Stimulated activated CD4-positive, alpha-beta T cell treated with anti-CD3 and anti-CD28 coated beads, Interleukin-15, amount 100 ng/mL, for 1 hour (primary cell): ENCODE measurements at regions not wholly inside any gene's neighbourhood (a gene's known extent, or its start where the extent isn't known, plus 50 kb on each side); places are given as distances from the start of the nearest gene placed in this dataset.
"Not testable (repeated sequence)": the region's sequence is repeated elsewhere in the genome, so short reads cannot be mapped to it uniquely, and the experiment has no call there.

ENCODE experiments used
- DNase-seq, 2 donors: peaks; one replicate each; pipeline ENCODE4 v3.0.0-alpha.2; 2020; ENCODE audit warnings: low read depth in 1 of 2, low spot score in 1 of 2

GRCh38 chr2:7516484-7517063 is 599.4 kb downstream of the RNF144A start:
- DNase-seq, result no peak

- no peak for DNase-seq
These were observed 599.9 kb downstream of the RNF144A start for GRCh38 chr2:7517088-7517487.

GRCh38 chr2:7517851-7518250 is 600.6 kb downstream of the RNF144A start:
- DNase-seq, result no peak

GRCh38 chr2:7523481-7524120 is 606.4 kb downstream of the RNF144A start:
- no peak for DNase-seq

GRCh38 chr2:7524195-7524594 is 607.0 kb downstream of the RNF144A start:
- no peak for DNase-seq

GRCh38 chr2:7525746-7526145 is 608.5 kb downstream of the RNF144A start:
- DNase-seq, result no peak

- DNase-seq, result no peak
These were observed 610.0 kb downstream of the RNF144A start for GRCh38 chr2:7527165-7527722.

GRCh38 chr2:7530001-7530400 is 612.8 kb downstream of the RNF144A start:
- DNase-seq, result no peak

GRCh38 chr2:7539077-7539476 is 621.9 kb downstream of the RNF144A start:
- no peak for DNase-seq

GRCh38 chr2:7539760-7540159 is 622.5 kb downstream of the RNF144A start:
- DNase-seq, result no peak

- no peak for DNase-seq
These were observed 635.8 kb downstream of the RNF144A start for GRCh38 chr2:7552825-7553570.

GRCh38 chr2:7555260-7555659 is 638.0 kb downstream of the RNF144A start:
- no peak for DNase-seq

- DNase-seq, result no peak
These were observed 640.2 kb downstream of the RNF144A start for GRCh38 chr2:7557376-7557775.

GRCh38 chr2:7559791-7560190 is 642.6 kb downstream of the RNF144A start:
- no peak for DNase-seq

- DNase-seq, result no peak
These were observed 649.2 kb downstream of the RNF144A start for GRCh38 chr2:7566382-7566881.

GRCh38 chr2:7567116-7567515 is 649.9 kb downstream of the RNF144A start:
- not testable (repeated sequence) for DNase-seq

GRCh38 chr2:7567646-7568045 is 650.4 kb downstream of the RNF144A start:
- DNase-seq, result peak; percentile 16 to 33

- DNase-seq, result no peak
These were observed 653.0 kb downstream of the RNF144A start for GRCh38 chr2:7570247-7570646.

GRCh38 chr2:7571701-7572100 is 654.5 kb downstream of the RNF144A start:
- no peak for DNase-seq

GRCh38 chr2:7572450-7572849 is 655.2 kb downstream of the RNF144A start:
- no peak for DNase-seq

- DNase-seq, result no peak
These were observed 656.1 kb downstream of the RNF144A start for GRCh38 chr2:7573166-7573825.
